ENCODE measurements at regions not wholly inside any gene's neighbourhood (a gene's known extent, or its start where the extent isn't known, plus 50 kb on each side); places are given as distances from the start of the nearest gene placed in this dataset.

DNA sequence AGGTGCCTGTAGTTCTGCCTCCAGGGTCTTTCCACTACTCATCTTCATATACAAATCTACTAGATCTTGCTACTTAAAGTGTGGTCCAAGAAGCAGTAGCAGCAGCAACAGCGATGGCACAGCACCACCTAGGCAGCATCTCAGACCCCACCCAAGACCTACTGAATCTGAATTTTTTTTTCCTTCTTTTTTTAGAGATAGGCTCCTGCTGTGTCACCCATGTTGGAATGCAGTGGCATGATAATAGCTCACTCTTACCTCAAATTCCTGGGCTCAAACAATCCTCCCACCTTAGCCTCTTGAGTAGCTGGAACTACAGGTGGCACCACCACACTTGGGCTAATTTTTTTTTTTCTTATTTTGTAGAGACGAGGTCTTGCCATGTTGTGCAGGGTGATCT is 346.7 kb upstream of the TGFBR2 start:
- H3K4me1 ChIP-seq (replicated peaks in 1 of 4; ENCODE audit: control insufficient read depth in 3 of 4, insufficient read depth in 4 of 4, low read length in 3 of 4): peaks cover 0 to 11% (median 8%) of the 10 kb centered on the region in 4 experiments; a peak in 4 of 7 replicates
- H3K9me3 ChIP-seq (ENCODE audit: insufficient read depth in 2 of 2, low read depth in 1 of 2, low read length in 1 of 2): peaks cover 0 to 8% of the 10 kb centered on the region in 2 experiments; a peak in 1 of 4 replicates
- no peak overlapping the region for H4K8ac ChIP-seq (ENCODE audit: extremely low read depth, insufficient read depth, low read length)
- H3K14ac ChIP-seq (ENCODE audit: insufficient read length): no peak overlapping the region
- no peak overlapping the region for H3K23ac ChIP-seq (ENCODE audit: insufficient read length)
- no peak overlapping the region for H3K9ac ChIP-seq (replicated peaks in 1 of 4; ENCODE audit: extremely low read depth in 1 of 4, low read depth in 3 of 4, low read length in 3 of 4)
- no peak overlapping the region for H4K5ac ChIP-seq (ENCODE audit: insufficient read length, low read depth, low read length)
- DNase-seq (ENCODE audit: low read depth in 1 of 2, low spot score in 2 of 2): peak in 1 of 2 experiments; percentile 5
- no peaks in the 10 kb centered on the region for H3K27me3 ChIP-seq (replicated peaks in 1 of 4; ENCODE audit: control insufficient read depth in 3 of 4, extremely low read depth in 1 of 4, insufficient read depth in 3 of 4, low read length in 3 of 4)
- no peaks in the 10 kb centered on the region for H3K79me2 ChIP-seq (ENCODE audit: control insufficient read depth in 1 of 2, insufficient read depth in 2 of 2, low read length in 2 of 2)
- H3K56ac ChIP-seq (replicated peaks; ENCODE audit: insufficient read length, low read depth, low read length): no peak overlapping the region
- H3K27ac ChIP-seq (ENCODE audit: low read depth, low read length): no peak overlapping the region
- WGBS, 2 experiments (ENCODE audit: extremely low coverage in 1 of 2, insufficient coverage in 1 of 2, insufficient read length in 1 of 2, insufficient replicate concordance in 2 of 2, low coverage in 1 of 2, low lambda C conversion rate in 2 of 2, missing lambda C conversion rate in 1 of 2): 75% methylated on average over 2 of the region's 2 CpGs; no CpG with 5 or more reads in 1 of the 2 experiments
- no peak overlapping the region for H2BK12ac ChIP-seq (ENCODE audit: low read depth, low read length)
- H2BK120ac ChIP-seq (replicated peaks; ENCODE audit: low read depth, low read length): no peak overlapping the region
- H3K4me3 ChIP-seq (ENCODE audit: extremely low read depth in 1 of 4, insufficient read depth in 2 of 4, low read depth in 3 of 4, low read length in 4 of 4): no peak overlapping the region
- H3K79me1 ChIP-seq (ENCODE audit: low read depth, low read length): no peaks in the 10 kb centered on the region
- no peaks in the 10 kb centered on the region for H3K36me3 ChIP-seq (ENCODE audit: control insufficient read depth in 2 of 4, insufficient read depth in 4 of 4, low read length in 3 of 4)
- no peaks in the 10 kb centered on the region for H3K23me2 ChIP-seq (ENCODE audit: low read depth, low read length)
- H2BK15ac ChIP-seq (ENCODE audit: low read length): no peak overlapping the region
- H2AFZ ChIP-seq (ENCODE audit: low read length): no peak overlapping the region
- no peak overlapping the region; a peak in 1 of 4 replicates for H3K4me2 ChIP-seq (ENCODE audit: insufficient read depth in 1 of 2, low read depth in 2 of 2, low read length in 2 of 2)
- H4K91ac ChIP-seq (replicated peaks; ENCODE audit: insufficient read length, low read length): no peak overlapping the region
- ChIA-PET CTCF (ENCODE audit: partially characterized antibody) (interaction anchor here (0.6 to 1.3 kb wide), 7 partner anchors 10 to 588 kb away, joined by 3 to 5 read pairs (median 3); no protein-coding TSS in a partner anchor), POLR2A (ENCODE audit: partially characterized antibody) (no interaction called here)
- no peak overlapping the region for H3K4ac ChIP-seq (replicated peaks; ENCODE audit: insufficient read length, low read depth, low read length)
- H2BK5ac ChIP-seq (ENCODE audit: low read depth, low read length): no peak overlapping the region
- FAIRE-seq: no peak
- no peak overlapping the region for H2AK5ac ChIP-seq (ENCODE audit: low read depth, low read length)
- no peak overlapping the region for H2BK20ac ChIP-seq (ENCODE audit: low read length)
- H4K20me1 ChIP-seq (replicated peaks in 1 of 2; ENCODE audit: control insufficient read depth in 1 of 2, insufficient read depth in 2 of 2, low read length in 2 of 2): no peaks in the 10 kb centered on the region
- H3K18ac ChIP-seq (ENCODE audit: extremely low read depth, low read length): no peak overlapping the region; the same call in 1 of the 2 replicates
- TF ChIP-seq SP2 (IDR thresholded peaks at IDR 0.05; ENCODE audit: low read length) (no peak), YY1 (IDR thresholded peaks at IDR 0.05; ENCODE audit: low read depth, low read length) (peak; percentile 79; the same call in 1 of the 2 replicates), RXRA (IDR thresholded peaks at IDR 0.05; ENCODE audit: insufficient read depth, low read depth, low read length) (0 out of 2 replicates have a peak, but pooled peaks have one; percentile 14), RNF2 (IDR thresholded peaks at IDR 0.05; ENCODE audit: borderline replicate concordance, low read depth, low read length, missing control alignments, poor library complexity, severe bottlenecking) (no peak), EGR1 (IDR thresholded peaks at IDR 0.05; ENCODE audit: borderline replicate concordance, low read depth, low read length) (no peak), BCL11A (IDR thresholded peaks at IDR 0.05; ENCODE audit: low read depth in 2 of 2, low read length in 2 of 2) (peak in 1 of 2 experiments; percentile 22), SIN3A (conservative IDR thresholded peaks at IDR 0.05 in 1 of 2, IDR thresholded peaks at IDR 0.05 in 1 of 2; ENCODE audit: low read depth in 1 of 2, low read length in 2 of 2) (no peak), SIX5 (IDR thresholded peaks at IDR 0.05; ENCODE audit: low read depth, low read length) (no peak), BACH1 (IDR thresholded peaks at IDR 0.05; ENCODE audit: low read length) (no peak), TAF7 (optimal IDR thresholded peaks at IDR 0.05; ENCODE audit: borderline replicate concordance, low read depth, low read length) (no peak)
- TF ChIP-seq, protein P1, sequence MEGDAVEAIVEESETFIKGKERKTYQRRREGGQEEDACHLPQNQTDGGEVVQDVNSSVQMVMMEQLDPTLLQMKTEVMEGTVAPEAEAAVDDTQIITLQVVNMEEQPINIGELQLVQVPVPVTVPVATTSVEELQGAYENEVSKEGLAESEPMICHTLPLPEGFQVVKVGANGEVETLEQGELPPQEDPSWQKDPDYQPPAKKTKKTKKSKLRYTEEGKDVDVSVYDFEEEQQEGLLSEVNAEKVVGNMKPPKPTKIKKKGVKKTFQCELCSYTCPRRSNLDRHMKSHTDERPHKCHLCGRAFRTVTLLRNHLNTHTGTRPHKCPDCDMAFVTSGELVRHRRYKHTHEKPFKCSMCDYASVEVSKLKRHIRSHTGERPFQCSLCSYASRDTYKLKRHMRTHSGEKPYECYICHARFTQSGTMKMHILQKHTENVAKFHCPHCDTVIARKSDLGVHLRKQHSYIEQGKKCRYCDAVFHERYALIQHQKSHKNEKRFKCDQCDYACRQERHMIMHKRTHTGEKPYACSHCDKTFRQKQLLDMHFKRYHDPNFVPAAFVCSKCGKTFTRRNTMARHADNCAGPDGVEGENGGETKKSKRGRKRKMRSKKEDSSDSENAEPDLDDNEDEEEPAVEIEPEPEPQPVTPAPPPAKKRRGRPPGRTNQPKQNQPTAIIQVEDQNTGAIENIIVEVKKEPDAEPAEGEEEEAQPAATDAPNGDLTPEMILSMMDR (IDR thresholded peaks at IDR 0.05; ENCODE audit: control extremely low read depth in 1 of 3, insufficient read depth in 1 of 3, low read depth in 1 of 3, low read length in 3 of 3): no peak
